HuH-7.5 (cell line): ENCODE measurements at regions not wholly inside any gene's neighbourhood (a gene's known extent, or its start where the extent isn't known, plus 50 kb on each side); places are given as distances from the start of the nearest gene placed in this dataset.

Source experiments
- DNase-seq: peaks from one replicate; pipeline ENCODE4 v3.0.0; 2011; ENCODE audit warnings: low spot score

DNA sequence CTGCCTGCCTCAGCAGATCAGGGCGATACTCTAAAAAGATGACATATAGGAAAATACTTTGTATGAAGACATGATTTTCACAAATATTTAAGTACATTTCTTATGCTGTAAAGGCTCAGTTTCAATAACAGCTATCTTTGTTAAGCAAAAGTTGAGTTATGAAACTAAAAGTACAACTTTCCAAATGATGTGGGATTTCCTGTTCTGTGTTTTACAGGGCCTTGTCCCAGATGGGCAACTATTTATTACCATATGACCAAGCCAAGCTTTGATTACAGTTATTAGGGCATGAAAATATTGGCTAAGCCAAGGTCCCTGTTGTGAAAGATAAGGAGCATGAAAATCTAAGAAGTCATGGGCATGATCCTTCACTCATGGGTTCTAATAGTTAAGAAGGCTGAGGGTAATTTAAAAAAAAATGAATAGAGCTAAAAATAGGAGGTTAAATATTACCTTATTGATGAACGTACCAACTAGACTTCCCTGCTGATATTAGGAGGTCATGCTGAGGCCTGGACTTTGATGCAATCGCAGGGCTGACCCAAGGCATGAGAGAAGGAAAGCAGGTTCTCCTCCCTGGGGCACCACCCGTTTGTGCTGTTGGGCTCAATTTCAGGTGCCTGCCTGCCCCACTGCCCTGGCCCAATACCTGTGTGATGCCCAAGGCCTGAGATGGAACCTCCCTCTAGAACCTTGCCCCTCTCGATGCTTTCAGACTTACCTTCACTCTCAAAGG is 294.4 kb upstream of the PRDM1 start:
- DNase-seq: no peak

DNA sequence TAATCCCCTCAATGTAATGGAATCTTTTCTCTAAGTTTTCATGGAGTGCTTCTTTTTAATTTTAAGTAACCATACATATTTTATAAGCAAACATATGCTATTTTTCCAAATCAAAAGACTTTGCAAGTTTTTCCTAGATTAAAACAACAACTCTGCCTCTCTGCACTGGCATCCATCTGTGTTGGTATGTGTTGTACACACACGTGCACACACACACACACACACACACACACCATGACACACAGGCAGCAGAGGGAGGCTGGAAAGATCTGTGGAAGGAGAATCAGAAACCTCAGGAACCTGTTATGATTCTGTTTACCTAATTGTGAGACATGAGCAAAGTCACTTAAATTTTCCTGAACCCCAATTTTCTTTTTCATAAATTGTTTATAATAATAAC is 295.0 kb upstream of the PRDM1 start:
- DNase-seq: no peak

DNA sequence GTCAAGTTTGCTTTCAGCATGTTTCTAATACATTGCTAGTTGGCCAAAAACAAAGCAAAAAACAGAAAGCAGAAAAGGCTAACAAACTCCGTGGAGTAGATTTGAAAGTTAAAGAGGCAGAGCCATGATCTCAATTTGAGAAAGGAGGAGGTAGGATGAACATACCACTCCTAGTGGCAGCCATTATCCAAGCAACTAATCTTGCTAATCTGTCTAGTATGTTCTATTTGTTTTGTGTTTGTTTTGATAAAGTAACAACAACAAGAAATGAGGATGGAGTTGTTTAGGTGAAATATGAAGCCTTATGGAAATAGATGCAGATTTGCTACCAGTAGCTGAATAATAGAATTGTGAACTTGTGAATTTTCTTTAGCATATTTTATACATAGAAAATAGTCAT is 295.5 kb upstream of the PRDM1 start:
- no peak for DNase-seq

DNA sequence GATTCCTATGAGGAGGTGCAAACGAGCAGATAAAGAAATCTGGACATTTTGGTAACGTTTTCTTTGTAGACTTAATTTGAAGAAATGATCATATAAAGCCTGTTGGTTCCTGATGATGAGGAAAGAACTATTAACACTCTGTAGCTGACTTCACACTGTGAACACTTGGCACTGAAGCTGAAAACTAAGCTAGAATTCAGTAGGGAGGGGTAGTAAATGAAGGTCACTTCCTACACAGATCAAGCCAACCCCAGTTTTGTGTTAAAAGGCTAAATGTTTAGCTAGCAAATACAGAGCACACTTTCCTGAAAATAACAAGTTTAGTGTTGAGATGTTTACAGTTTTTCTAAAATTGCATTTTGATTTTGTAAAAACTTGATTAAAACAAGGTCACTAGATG is 296.2 kb upstream of the PRDM1 start:
- no peak for DNase-seq

DNA sequence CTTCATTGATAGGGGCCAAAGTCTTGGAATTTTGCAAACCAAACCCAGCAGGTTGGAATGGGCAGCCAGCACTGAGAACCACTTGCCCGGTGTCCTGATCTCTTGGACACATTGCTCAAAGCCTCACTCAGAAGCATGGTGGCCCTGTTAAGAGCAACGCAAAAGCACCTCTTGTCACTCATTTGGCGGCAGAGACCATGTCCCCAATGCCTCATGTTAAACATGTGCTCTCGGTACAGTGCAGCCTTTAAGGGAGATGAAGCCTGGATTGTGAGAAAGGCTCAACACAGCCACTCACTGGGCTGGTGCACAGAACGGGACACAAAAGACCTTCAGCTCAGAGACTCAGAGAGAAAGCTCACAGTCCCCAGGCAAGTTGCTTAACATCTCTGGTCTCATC is 298.4 kb upstream of the PRDM1 start:
- no peak for DNase-seq

DNA sequence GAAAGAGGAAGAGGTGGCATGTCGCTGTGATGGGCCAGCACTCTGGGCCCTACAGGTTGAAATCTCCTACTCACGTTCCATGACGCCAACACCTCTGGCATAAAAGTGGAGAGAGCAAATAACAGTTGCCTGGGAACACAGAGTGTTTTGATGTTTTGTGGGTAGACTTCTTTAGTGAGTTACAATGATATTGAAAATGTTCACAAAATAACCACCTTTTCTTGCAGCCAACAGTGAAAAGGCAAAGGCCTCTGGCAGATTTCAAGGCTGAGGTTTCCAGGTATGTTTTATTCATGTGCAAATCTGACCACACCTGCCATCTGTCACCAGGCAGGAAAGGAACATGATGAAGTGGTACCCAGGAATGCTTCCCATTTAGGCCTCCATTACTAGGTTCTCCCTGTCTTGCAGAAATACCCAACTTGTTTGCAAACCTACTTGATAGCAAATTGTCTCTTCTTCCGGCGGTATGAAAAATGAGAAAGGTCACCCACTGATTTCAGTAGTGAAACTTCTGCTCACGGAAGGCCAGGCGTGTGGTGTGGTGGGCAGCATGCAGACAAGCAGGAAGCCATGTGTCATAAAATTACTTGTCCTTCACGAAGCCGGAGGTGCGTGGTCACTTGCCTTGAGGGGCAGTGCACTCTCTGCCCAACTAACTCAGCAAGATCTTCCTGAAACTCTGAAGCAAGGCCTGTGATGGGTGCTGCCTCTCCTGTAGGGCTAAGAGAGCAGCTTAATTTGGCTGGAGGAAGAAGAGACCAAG is 299.1 kb upstream of the PRDM1 start:
- no peak for DNase-seq

DNA sequence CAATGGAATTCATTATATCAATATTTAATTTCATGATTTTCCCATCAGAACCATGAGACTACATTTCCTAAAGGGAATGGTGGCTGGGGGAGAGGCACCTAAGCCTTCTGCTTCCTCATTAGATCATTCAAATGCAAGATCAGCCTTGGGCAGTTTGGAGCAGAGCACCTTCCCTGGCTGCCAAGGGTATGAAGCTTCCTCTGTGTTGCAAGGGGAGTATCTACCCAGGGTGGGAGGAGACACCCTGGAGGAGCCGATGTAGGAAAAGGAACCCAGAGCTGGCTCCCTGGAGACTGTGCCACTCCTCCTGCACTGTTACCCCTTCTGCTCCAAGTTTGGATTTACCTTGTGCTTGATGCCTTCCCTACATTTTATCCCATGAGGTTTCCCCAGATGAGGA is 299.7 kb upstream of the PRDM1 start:
- DNase-seq: no peak

DNA sequence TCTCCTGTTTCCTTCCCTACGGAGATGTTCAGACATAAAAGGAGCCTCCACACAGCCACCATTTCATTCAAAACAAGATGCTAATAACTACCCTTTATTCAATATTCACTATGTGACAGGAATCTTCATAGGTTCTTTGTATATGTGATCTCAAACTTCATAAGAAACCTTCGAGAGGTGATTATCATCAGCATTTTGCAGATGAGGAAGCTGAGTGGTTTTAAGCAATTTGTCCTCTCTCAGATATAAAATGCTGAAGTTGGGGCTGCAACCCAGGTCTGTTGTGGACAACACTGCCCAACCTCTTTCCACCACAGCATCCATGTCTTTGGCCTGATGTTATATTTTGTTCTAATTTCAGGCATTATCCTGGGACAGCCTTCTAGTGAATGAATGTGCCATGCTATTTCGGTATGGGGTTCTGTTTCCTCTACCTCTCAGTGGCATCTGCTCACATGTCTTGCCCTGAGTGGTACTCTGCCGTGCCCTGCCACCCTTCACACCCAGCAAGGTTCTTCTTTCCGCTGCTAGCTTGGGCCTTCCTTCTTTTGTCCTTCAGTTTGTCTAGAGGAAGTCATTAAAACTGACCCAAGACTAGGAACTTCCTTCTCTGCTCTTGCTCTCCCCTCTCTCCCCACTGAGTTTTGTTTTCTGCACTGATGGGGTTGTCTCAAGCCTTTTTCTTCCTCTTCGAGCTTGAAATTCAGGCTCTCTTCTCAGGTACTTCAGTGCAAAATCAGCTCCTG is 300.9 kb upstream of the PRDM1 start:
- no peak for DNase-seq

DNA sequence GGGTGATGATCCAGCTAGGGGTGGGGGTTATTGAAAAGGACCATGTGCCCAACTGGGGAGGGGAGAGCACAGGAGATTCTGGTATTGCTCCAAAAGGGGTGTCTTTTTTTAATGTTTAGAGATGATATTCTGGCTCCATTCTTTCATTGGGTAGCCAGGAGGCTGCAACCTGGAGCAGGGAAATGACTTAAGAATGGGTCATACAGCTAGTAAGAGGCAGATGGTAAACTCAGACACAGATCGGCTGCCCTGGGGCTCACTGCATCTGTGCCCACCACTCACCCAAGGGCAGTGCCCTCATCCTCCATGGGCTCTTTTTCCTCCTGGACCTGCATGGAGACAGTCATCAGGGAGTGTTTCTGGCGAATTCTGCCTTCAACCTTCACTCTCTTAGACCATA is 302.0 kb upstream of the PRDM1 start:
- DNase-seq: no peak

DNA sequence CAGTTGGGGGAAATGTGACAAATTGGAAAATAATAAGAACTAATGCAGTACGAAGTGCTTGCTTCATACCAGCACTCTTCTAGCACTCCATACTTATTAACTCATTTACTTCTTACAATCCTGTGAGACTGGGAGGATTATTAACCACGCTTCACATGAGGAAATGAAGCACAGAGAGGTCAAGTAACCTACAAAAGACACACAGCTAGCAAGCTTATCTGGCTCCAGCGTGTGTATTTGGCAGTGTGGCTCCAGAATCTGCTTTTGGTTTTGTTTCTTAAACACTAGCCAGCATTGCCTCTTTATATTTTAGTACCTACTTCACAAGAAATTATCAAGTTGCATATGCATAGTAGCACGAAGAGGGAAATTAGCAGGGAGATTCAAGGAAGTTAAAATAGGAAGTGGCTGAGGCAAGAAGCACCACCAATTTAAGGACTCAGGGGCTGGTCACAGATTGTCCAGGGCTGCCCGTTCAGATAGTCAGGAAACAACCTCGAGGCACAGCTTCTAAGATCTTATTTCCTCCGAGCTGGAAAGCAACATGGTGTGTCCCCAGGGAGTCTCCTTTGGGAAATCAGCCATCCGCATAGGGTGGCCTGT is 302.7 kb upstream of the PRDM1 start:
- no peak for DNase-seq

DNA sequence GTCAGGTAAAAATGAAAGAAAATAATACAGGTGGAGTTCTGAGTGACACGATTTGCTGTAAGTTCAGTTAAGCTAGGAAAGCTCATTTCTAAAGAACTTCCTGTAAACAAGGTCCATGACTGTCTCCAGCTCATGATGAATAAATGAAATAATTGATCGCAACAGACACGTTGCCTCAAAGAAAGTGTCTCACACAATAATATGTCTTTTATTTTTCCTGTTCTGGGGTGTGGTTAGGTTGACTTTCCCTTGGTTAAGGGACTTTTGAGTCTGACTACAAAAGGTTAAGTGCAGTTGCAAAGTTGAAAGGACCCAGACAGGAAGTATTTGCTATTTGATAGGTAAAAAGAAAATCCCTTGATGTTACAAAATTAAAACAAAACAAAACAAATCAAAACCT is 304.2 kb upstream of the PRDM1 start:
- no peak for DNase-seq

DNA sequence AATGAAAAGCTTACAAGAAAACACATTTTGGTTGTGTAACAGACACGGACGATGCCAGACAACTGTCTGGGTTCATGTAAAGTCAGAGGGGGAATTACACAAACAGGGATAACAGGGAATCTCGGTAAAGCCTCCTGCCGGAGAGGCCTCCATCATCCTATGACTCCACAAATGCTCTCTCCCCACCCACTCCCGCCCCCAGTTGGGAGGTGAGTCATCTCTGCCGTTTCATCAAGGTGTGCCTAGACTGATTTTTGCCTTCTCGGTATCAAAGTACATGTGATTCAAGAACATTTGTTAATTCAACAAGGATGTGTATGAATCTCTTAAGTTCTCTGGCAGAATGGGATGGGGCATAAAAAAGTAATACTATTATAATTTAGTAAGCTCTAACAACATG is 304.9 kb upstream of the PRDM1 start:
- DNase-seq: no peak

DNA sequence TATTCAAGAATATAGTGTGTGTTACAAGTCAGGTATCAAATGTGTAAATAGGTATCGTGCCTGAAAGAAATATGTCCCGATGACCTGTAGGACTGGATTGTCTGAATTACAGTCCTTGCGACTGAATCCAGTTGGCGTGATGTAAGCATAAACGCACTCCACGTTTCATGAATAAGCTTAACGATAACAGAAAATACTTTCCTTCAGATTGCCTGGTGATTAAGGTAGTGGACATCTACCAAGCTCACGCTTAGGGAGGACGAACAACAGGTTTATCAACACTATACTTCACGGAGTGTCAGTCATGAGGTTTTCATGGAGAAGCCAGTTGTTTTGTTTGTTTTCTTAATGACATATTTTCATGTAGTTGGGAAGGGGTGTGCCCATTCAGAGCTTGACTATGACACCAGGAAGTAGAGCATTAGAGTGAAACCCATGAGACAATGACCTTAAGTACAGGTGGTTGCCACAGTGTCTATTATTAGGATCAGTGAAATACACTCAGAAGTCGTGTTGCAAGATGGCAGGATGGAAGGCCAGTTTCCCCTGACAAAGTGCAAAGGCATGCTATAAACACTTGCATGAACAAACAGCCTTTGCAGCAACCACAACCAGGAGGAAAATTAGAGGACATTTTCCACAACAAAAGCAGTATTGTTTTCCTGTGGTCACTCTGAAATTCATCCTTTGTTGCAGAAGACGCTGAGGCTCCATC is 305.8 kb upstream of the PRDM1 start:
- no peak for DNase-seq

DNA sequence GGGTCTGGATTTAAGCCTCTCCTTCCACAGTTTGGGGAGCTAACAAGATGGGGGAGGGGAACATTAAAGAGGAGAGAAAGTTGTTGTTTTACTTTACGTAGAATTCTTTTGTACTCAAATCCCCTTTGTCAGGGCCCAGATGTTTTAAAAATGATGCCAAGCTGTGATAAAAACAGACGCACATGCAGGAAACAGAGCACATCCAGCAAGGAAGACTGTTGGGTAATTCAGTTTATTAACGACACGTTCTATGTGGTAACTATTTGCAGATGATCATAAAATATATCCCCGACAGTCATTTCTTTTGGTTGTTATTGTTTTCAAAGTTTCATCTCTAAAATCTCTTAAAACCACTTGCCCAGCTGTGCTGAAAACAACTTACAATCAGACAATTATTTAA is 307.0 kb upstream of the PRDM1 start:
- no peak for DNase-seq

DNA sequence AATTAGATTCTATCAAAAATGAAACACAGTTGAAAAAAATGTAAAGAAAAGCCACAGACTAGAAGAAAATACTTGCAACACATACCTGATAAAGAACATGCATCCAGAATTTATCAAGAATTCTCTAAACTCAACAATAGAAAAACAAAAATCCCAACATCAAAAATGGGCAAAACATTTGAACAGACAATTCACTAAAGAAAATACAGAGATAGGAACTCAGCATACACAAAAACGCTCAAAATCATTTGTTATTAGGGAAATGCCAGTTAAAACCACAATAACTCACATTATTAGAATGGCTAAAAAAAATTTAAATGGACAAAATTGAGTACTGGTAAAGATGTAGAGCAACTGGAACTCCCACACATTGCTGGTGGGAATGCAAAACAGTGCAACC is 311.0 kb upstream of the PRDM1 start:
- no peak for DNase-seq

DNA sequence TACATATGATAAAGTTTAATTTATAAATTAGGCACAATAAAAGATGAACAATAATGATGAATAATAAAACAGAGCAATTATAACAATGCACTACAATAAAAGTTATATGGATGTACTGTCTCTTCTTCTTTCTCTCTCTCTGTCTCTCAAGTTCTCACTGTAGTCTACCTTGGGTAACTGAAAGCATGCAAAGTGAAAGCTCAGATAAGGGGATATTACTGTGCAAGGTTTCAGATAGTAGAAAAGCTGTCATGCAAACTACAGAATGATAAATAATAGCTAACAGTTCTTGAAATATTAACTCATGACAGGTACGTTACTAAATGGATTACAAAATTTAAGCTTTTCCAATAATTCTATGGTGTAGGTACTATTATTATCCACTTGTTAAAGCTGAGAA is 311.9 kb upstream of the PRDM1 start:
- no peak for DNase-seq

DNA sequence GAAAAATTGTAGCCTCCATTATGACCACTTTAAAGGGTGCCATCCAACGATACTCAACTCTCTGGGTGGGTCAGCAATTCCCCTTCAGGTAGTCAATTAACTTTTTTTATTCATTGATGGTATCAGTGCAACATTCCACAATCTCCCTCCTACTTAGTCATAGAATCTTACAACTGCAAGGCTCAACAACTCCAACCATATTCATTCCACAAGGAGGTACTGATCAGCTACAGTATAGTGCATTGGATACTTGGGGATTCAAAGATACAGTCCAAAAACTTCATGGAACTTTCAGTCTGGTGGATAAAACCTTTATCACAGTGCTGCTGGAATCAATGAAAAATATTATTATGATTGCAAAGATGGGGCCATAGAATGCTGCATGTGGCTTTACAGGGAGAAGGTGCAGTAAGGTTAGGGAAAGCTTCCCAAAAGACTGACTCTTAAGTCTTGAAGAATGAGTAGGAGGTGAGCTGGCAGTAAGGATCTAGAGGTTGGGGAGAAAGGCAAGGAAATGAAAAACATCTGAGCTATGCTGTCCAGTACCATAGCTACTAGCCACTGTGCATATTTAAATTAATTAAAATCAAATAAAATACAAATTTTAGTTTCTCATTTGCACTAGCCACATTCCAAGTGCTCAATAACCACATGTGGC is 314.7 kb upstream of the PRDM1 start:
- no peak for DNase-seq

DNA sequence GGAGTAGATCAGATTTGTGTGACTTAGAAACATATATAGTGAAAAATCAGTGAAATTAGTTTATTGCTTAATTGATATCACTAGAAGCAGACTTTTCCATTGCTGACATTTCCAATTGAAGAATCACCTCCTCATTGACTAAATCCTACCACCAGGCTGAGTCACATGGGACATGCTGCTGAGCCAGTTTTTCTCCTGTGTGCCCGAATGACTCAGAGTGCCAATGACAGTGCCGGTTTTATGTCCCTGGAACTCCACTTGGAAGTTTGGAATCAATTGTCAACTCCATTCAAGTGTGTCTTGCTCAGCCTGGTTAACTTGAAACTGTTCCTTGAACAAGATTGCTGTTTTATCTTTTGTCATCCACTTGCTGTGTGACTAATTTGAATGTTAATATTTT is 316.1 kb upstream of the PRDM1 start:
- no peak for DNase-seq

DNA sequence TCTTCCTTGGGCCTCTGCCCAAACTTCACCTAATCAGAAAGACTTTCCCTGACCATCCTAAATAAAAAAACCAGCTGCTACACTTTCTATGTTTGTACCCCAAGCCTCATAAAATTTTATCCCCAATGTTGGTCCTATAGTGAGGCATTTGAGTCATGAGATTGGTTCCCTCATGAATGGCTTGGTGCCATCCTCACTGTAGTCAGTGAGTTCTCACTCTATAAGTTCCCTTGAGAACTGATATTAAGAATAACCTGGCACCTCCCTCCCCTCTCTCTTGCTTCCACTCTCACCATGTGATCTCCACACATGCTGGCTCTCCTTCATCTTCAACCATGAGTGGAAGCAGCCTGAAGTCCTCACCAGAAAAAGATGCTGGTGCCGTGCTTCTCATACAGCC is 316.9 kb upstream of the PRDM1 start:
- no peak for DNase-seq

DNA sequence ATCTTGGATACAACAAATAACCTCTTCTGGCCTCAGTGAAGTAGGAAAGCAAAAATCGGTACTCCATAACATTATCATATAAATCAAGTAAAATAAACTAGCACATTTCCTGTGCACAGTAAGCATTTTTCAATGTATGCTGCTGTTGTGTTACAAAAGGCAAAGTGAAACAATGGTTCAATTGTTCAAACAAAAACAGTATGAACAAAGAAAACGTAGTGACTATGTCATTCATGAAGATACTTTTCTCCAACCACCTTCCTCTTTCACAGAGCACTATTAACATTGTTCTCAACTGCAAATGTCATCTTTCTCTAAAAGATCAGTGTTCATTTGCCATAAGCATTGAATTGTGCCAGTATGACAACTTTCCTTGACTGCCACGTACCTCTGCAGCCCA is 318.6 kb upstream of the PRDM1 start:
- no peak for DNase-seq

DNA sequence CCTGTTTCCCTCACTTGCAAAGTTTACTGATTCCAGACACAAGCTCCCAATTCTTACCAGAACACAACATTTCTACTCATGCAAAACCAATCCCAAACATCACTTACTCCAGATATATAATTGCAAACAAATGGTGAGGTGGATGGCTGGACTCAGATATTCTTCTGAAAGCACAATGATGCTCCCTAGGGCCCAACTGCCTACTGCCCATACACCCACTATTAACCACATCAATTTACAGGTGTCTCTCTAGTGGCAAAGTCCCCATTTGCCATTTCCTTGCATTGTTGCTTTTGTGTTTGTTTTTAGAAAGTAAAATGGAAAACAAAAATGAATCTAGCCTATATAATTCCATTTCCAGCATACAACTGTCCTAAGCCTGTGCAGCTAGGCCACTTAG is 320.9 kb upstream of the PRDM1 start:
- no peak for DNase-seq

DNA sequence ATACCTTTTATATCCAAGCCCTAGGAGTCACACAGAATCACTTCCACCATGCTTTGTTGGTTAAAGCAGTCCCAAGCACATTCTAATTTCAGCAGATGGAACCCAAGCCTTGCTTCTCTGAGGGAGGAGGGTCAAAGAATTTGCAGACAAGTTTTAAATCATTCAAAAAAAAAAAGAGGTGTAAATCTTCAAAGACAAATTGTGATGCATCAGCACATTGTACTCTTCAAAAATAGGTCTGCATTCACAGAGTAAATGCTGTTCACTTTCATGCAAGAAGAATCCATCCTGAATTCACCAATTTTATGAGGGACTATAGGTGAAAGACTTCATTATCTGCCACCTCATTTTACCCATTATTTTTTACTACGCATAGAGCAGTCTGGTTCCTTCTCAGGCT is 321.8 kb upstream of the PRDM1 start:
- no peak for DNase-seq
